Astrocyte (in vitro differentiated cells and primary cell): ENCODE measurements at regions not wholly inside any gene's neighbourhood (a gene's known extent, or its start where the extent isn't known, plus 50 kb on each side); places are given as distances from the start of the nearest gene placed in this dataset.

Source experiments
- EZH2 ChIP-seq: IDR thresholded peaks from 2 replicates; pipeline ENCODE4 v1.6.1; 2012; ENCODE audit warnings: mild to moderate bottlenecking, low read length, inconsistent platforms; ENCODE audit not compliant: insufficient read depth
- TF ChIP-seq, protein P1 (sequence below): IDR thresholded peaks from 2 replicates; pipeline ENCODE4 v1.5.1; 2011; ENCODE audit warnings: low read depth, mild to moderate bottlenecking, inconsistent platforms, low read length, moderate library complexity; ENCODE audit not compliant: insufficient read depth

- TF ChIP-seq, protein P1, sequence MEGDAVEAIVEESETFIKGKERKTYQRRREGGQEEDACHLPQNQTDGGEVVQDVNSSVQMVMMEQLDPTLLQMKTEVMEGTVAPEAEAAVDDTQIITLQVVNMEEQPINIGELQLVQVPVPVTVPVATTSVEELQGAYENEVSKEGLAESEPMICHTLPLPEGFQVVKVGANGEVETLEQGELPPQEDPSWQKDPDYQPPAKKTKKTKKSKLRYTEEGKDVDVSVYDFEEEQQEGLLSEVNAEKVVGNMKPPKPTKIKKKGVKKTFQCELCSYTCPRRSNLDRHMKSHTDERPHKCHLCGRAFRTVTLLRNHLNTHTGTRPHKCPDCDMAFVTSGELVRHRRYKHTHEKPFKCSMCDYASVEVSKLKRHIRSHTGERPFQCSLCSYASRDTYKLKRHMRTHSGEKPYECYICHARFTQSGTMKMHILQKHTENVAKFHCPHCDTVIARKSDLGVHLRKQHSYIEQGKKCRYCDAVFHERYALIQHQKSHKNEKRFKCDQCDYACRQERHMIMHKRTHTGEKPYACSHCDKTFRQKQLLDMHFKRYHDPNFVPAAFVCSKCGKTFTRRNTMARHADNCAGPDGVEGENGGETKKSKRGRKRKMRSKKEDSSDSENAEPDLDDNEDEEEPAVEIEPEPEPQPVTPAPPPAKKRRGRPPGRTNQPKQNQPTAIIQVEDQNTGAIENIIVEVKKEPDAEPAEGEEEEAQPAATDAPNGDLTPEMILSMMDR: no peak
- no peak for TF ChIP-seq EZH2
Measured at GRCh38 chr12:126762150-126762549, 1504.8 kb upstream of the TMEM132C start.
